SH-SY5Y (cell line): ENCODE measurements at regions not wholly inside any gene's neighbourhood (a gene's known extent, or its start where the extent isn't known, plus 50 kb on each side); places are given as distances from the start of the nearest gene placed in this dataset.

Experiments used
- GATA2 ChIP-seq: IDR thresholded peaks from 2 replicates; pipeline ENCODE4 v1.6.1; 2011; ENCODE audit warnings: mild to moderate bottlenecking, low read depth, low read length
- GATA3 ChIP-seq: IDR thresholded peaks from 2 replicates; pipeline ENCODE4 v1.6.1; 2011; ENCODE audit warnings: low read depth, mild to moderate bottlenecking, low read length, moderate library complexity

DNA sequence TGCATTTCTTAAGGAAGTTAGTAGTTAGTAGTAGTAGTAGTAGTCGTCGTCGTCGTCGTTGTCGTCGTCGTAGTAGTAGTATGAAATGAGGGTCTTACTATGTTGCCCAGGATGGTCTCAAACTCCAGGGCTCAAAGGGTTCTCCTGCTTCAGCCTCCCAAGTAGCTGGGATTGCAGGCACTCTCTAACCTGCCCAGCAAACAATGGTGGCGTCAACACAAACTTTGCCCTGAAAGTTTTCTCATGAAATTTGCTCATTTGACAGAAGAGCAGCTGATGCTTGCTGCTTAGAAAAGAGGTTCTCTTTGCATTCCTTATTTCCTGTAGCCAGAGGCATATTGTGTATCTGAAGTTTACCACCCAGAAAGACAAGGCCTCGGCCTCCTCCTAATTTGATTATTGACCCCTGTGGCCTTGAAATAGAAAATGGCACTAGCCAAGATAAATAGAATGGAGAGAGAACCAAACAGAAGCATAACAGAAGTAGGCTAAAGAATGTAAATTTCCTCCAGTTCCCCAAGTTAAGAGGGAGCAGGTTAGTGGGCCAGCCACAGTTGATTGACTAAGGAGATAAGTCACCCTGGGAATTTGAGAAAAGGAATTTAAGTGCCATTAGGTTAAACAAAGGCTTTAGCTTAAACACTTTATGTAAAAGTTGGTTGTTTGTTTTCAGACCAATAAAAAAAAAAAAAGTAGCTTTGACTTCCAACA is 166.2 kb upstream of the ROBO2 start:
- TF ChIP-seq GATA2 (no peak), GATA3 (no peak)

DNA sequence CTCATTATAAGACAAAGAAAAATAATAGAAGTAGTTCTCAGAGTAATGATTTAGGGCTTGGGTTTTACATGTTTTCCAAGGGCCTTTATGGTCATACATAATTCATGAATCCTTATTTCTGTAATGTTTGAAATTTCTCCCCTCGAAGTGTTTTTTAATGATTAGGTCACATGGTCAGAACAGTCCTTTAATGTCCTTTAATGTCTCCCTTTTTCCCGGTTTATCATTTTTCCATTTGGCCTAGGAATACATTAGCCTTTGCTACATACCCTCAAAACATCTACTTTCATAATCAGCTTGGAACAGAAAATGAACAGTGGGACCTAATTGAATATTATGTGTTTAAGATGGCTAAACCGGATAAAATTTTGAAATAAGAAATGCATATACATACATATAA is 159.9 kb upstream of the ROBO2 start:
- TF ChIP-seq GATA2, result no peak
- TF ChIP-seq GATA3, result no peak

- TF ChIP-seq GATA3 (no peak), GATA2 (no peak)
Observed at GRCh38 chr3:76886761-76887500, 153.0 kb upstream of the ROBO2 start.

DNA sequence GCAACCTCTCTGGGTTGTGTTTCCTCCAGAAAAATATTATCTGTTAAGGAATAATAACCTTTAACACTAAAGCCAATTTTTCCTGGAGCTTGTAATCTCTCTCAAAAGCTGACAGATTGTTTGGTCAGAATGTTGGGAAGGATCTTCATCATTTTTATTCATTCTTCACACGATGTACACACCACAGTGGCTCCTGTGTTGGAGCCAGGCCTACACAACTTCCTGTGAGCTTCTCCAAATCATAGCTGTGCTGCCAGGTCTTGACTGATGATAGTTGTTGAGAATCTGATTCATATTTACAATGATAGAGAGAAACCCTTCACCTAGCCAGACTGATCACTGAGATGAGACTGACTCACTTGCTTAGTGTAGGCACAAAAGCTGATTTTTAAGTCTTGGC is 151.0 kb upstream of the ROBO2 start:
- TF ChIP-seq GATA2 (no peak), GATA3 (no peak)

- TF ChIP-seq GATA3 (no peak), GATA2 (no peak)
Observed at GRCh38 chr3:76889911-76890310, 150.0 kb upstream of the ROBO2 start.

DNA sequence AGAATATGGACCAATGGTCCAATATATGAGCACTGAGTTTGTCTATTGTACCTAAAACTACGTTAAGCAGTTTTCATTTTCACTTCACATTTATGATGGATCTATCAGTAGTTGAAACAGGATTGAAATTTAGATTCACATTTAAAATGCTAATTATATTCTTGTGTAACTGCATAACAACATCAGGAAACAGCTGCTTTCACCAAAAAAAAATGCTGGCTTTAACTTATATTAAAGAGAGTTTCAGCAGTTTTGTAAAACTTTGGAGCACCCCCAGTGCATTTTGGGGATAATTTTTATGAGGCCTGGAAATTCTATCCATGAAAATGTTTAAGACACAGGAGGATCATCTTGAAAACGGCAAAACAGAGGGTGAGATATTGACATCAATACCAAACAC is 142.8 kb upstream of the ROBO2 start:
- TF ChIP-seq GATA3 (no peak), GATA2 (no peak)

DNA sequence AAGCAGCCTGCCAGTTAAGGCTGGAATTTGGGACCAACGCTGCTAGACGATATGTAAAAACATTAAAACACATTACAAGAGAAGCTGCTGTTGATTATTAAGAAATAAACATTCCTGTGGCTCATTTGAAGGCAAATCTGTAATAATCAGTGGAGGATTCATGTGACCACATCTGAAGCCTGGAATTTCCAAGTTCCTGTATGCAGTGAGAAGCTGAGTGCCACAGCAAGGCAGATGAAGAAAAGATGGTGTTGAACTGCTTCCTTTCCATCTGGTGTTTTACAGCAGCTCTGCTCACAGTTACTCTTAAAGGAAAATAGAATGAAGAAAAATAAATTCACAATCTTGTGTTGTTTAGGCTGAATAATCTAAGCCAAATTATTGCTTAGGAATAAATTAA is 139.3 kb upstream of the ROBO2 start:
- TF ChIP-seq GATA2 (no peak), GATA3 (no peak)

DNA sequence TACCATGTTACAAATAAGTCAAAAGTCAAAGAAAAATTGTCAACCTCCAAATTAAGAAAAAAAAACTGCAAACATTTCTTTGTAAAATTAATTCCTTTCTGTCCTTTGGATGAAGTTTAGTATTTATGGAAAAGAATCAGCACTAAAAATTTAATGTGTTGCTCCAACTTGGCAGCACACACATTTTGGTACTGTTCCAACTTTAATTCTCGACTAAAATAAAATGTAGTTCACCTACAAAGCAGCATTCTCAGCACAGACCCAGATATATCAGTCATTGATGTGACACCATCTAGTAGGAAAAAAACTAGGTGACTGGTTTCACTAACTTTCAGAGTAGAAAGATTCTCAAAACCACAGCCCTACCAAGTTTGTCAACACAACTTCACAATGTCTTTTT is 131.7 kb upstream of the ROBO2 start:
- TF ChIP-seq GATA3, result no peak
- TF ChIP-seq GATA2, result no peak

DNA sequence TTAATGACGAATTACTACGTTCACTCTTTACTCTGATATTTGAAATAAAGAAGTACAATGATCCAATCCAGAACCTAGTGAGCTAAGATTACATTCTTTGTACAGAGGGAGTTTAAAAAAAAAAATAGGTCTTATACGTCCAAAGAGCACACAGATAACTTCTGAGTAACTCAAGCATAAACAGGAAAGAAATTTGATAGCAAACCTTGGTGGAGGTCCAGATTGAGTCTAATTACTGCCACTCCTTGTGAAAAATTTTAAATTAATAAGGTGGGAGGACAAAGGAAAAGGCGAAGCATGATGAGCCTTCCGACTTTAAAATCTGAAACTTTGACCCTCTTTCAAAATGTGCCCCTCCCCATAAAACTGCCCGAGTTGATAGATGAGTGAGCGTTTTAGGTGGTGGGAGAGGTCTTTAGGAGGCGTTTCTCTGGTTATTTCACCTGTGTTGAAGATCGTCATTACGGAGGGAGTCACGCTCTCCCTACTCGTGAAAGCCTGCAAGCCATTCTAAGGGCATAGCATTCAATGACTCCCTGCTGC is 127.0 kb upstream of the ROBO2 start:
- TF ChIP-seq GATA3, result no peak
- no peak for TF ChIP-seq GATA2

DNA sequence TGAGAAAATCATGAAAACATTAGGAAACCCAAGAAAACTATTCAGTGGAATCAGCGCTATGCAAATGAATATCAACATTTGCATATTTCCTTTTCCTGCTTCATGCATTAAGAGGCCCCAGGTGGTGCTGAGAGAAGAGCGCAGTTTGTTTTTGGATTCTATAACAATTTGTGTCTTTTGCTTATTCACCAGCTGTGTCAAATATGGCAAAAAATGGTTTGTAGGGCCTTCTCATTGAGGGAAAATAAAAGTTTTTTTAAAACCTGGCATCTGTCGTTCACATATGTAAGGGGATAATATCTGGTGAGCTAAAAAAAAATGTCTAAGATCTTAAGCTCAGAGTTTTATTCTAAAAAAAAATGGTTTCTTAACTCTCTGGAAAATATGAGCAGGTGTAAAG is 122.5 kb upstream of the ROBO2 start:
- TF ChIP-seq GATA2, result no peak
- TF ChIP-seq GATA3, result no peak

GRCh38 chr3:76920511-76920910 is 119.4 kb upstream of the ROBO2 start:
- TF ChIP-seq GATA2, result no peak
- TF ChIP-seq GATA3, result no peak

DNA sequence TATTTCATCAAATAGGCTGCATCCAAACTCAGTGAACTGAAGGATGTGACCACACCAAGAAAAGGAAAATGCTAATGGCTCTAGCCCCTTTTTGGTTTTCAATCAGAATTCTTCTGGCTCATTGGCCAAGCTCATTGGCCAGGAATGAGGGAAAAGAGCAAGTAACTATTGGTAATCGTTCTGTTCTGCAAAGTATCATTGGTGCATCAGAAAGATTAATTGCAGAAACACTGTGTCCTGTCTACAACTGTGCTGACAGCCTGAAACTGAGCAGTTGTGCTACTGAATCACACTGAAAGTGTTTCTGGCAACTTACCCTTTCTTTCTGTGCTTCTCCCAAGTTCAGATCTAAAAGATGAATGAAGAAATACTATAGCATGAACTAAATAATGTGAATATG is 116.4 kb upstream of the ROBO2 start:
- TF ChIP-seq GATA2 (no peak), GATA3 (no peak)

- TF ChIP-seq GATA3, result no peak
- no peak for TF ChIP-seq GATA2
Observed at GRCh38 chr3:76930712-76931111, 109.2 kb upstream of the ROBO2 start.

DNA sequence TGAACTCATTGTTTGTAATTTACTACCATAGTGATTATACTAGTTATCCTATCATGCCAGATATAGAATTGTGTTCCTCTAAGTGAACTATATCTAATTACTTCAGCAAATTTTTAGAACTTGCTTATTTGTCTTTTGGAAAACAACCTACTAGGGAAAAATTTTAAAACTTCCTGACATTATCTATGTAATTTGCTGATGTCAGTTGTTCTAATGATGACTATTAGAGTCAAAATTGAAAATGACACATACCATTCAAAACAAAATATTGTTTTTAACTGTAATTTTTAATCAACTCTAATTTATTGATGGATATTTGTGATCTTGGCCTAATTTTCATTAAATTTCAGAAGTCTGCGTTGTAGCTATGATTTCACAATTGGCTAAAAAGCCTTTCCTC is 106.7 kb upstream of the ROBO2 start:
- no peak for TF ChIP-seq GATA2
- TF ChIP-seq GATA3, result no peak

DNA sequence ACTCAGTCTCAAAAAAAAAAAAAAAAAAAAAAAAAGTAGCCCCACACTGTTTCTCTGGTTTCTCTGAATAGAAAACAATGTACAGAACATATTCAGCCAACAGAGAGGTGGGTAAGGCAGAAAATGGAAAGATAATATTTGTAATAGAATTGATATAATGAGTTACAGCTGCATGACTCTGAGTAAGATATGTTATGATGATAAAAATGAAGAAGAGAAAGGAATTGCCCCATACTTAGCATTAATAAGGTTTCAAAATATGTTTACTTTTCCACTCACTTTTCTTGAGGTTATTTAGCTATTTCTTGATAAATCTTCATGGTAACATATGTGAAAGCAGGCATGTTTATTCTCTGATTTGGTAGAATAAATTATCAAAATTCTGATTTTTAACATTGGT is 100.9 kb upstream of the ROBO2 start:
- no peak for TF ChIP-seq GATA3
- TF ChIP-seq GATA2, result no peak
